WTC11 (cell line): ENCODE measurements at regions not wholly inside any gene's neighbourhood (a gene's known extent, or its start where the extent isn't known, plus 50 kb on each side); places are given as distances from the start of the nearest gene placed in this dataset.

ENCODE experiments used
- ATAC-seq: fragments of 200-7000 bp; cut with Tn5 transposase; 2 replicates; pipeline ENCODE4 v1.10.0; 2021; ENCODE audit warnings: mild to moderate bottlenecking, moderate library complexity
- CTCF ChIA-PET: fragments of 300-600 bp; sonication (Branson Sonifier 250); formaldehyde crosslinking; loops from one replicate; lab custom pipeline; 2021; ENCODE audit warnings: antibody characterized with exemption; lab: Charles Lee
- POLR2A ChIA-PET: fragments of 350-600 bp; sonication (Branson Sonifier 250); formaldehyde crosslinking; loops from one replicate; lab custom pipeline; 2021; ENCODE audit warnings: antibody characterized with exemption; lab: Charles Lee
- DNase-seq: peaks from one replicate; pipeline ENCODE4 v3.0.0; 2021; ENCODE audit warnings: low spot score
- H3K27ac Mint-ChIP-seq: 2 replicates; pipeline ENCODE4 v1.8.0; 2021; ENCODE audit warnings: mixed read lengths
- H3K27me3 Mint-ChIP-seq: 2 replicates; pipeline ENCODE4 v1.8.0; 2021; ENCODE audit warnings: low read depth, mild to moderate bottlenecking, moderate library complexity, mixed read lengths
- H3K36me3 Mint-ChIP-seq: 2 replicates; pipeline ENCODE4 v1.8.0; 2021; ENCODE audit warnings: mixed read lengths
- H3K4me1 Mint-ChIP-seq: 2 replicates; pipeline ENCODE4 v1.8.0; 2022; ENCODE audit warnings: mixed read lengths
- H3K4me3 Mint-ChIP-seq: 2 replicates; pipeline ENCODE4 v1.8.0; 2021; ENCODE audit warnings: mild to moderate bottlenecking, moderate library complexity, mixed read lengths
- H3K9me3 Mint-ChIP-seq: 2 replicates; pipeline ENCODE4 v1.8.0; 2021; ENCODE audit warnings: mixed read lengths
- AR ChIP-seq: fragments of 250-450 bp; sonication (Bioruptor Pico); IDR thresholded peaks from 2 replicates; pipeline ENCODE4 v1.9.0; 2021; ENCODE audit warnings: mild to moderate bottlenecking
- ERG ChIP-seq: fragments of 250-450 bp; sonication (Bioruptor Pico); IDR thresholded peaks from 2 replicates; pipeline ENCODE4 v1.8.0; 2021; ENCODE audit warnings: mild to moderate bottlenecking
- FOXK1 ChIP-seq: sonication (generic); formaldehyde crosslinking; IDR thresholded peaks from 2 replicates; pipeline ENCODE4 v1.8.0; 2022; ENCODE audit warnings: mild to moderate bottlenecking, moderate library complexity, missing genetic modification reagents
- FOXP1 ChIP-seq: sonication (generic); formaldehyde crosslinking; IDR thresholded peaks from 2 replicates; pipeline ENCODE4 v1.8.0; 2022; ENCODE audit warnings: missing genetic modification reagents, mild to moderate bottlenecking, moderate library complexity, borderline replicate concordance
- KAT7 ChIP-seq: sonication (generic); formaldehyde crosslinking; IDR thresholded peaks from 2 replicates; pipeline ENCODE4 v1.8.1; 2023; ENCODE audit warnings: missing genetic modification reagents, mild to moderate bottlenecking, borderline replicate concordance
- MAX ChIP-seq: sonication (generic); formaldehyde crosslinking; IDR thresholded peaks from 2 replicates; pipeline ENCODE4 v1.8.0; 2022; ENCODE audit warnings: mild to moderate bottlenecking, missing genetic modification reagents
- NFYB ChIP-seq: sonication (generic); formaldehyde crosslinking; conservative IDR thresholded peaks from 2 replicates; pipeline ENCODE4 v1.8.0; 2022; ENCODE audit warnings: low read depth, missing genetic modification reagents
- NR2C2 ChIP-seq: sonication (generic); formaldehyde crosslinking; IDR thresholded peaks from 2 replicates; pipeline ENCODE4 v1.8.0; 2022; ENCODE audit warnings: mild to moderate bottlenecking, missing genetic modification reagents
- RORB ChIP-seq: fragments of 250-450 bp; sonication (Bioruptor Pico); IDR thresholded peaks from 2 replicates; pipeline ENCODE4 v1.9.0; 2021; ENCODE audit warnings: mild to moderate bottlenecking
- TEAD1 ChIP-seq: sonication (generic); formaldehyde crosslinking; IDR thresholded peaks from 2 replicates; pipeline ENCODE4 v1.8.0; 2022; ENCODE audit warnings: mild to moderate bottlenecking, missing genetic modification reagents
- TP53 ChIP-seq: sonication (generic); formaldehyde crosslinking; IDR thresholded peaks from 2 replicates; pipeline ENCODE4 v1.8.1; 2023; ENCODE audit warnings: mild to moderate bottlenecking, missing genetic modification reagents
- ZNF232 ChIP-seq: sonication (generic); formaldehyde crosslinking; IDR thresholded peaks from 2 replicates; pipeline ENCODE4 v1.8.0; 2022; ENCODE audit warnings: mild to moderate bottlenecking, missing genetic modification reagents
- ZNF416 ChIP-seq: fragments of 250-450 bp; sonication (Bioruptor Pico); IDR thresholded peaks from 2 replicates; pipeline ENCODE4 v1.9.0; 2021; ENCODE audit warnings: mild to moderate bottlenecking, inconsistent platforms
- ZNF671 ChIP-seq: fragments of 250-450 bp; sonication (Bioruptor Pico); IDR thresholded peaks from 2 replicates; pipeline ENCODE4 v1.8.0; 2021; ENCODE audit warnings: mild to moderate bottlenecking
- TF ChIP-seq, protein P1 (sequence below): fragments of 250-450 bp; sonication (Bioruptor Pico); IDR thresholded peaks from 2 replicates; pipeline ENCODE4 v1.9.0; 2021; ENCODE audit warnings: moderate library complexity, mild to moderate bottlenecking, inconsistent platforms, borderline replicate concordance
- TF ChIP-seq, protein P2 (sequence below): sonication (generic); formaldehyde crosslinking; IDR thresholded peaks from 2 replicates; pipeline ENCODE4 v1.8.0; 2022; ENCODE audit warnings: mild to moderate bottlenecking, missing genetic modification reagents
- TF ChIP-seq, protein P3 (sequence below): fragments of 200-600 bp; IDR thresholded peaks from 2 replicates; pipeline ENCODE4 v1.8.0; 2022; ENCODE audit warnings: antibody characterized with exemption

DNA sequence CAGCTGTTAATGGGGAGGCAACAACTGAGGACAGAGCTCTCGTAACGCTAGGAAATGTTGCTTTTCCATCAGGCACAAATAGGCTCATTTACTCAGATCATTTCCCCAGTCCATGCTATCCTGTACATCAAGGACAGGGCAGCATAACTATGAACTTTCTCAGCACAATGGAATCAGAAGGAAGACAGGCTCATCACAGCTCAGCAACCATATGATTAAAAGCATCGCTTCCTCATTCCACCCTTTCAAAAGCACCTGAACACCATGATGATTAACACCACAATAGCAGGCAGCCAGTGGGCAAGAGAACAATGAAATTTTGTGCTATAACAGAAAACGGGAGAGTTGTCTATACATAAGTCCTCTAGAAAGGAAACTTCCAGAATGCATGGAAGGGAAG, 297.8 kb downstream of the ZNF674 start:
- Mint-ChIP-seq H3K9me3 (no peaks in the 10 kb centered on the region), H3K4me3 (no peak overlapping the region), H3K27ac (no peak overlapping the region), H3K4me1 (peaks cover 24% of the 10 kb centered on the region), H3K36me3 (no peaks in the 10 kb centered on the region), H3K27me3 (peaks cover 21% of the 10 kb centered on the region)
- no peak for DNase-seq
- ChIA-PET CTCF (no interaction called here), POLR2A (no interaction called here)
- TF ChIP-seq RORB (CRISPR knock-in tag) = no peak
- TF ChIP-seq, protein P1, sequence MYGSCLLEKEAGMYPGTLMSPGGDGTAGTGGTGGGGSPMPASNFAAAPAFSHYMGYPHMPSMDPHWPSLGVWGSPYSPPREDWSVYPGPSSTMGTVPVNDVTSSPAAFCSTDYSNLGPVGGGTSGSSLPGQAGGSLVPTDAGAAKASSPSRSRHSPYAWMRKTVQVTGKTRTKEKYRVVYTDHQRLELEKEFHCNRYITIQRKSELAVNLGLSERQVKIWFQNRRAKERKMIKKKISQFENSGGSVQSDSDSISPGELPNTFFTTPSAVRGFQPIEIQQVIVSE = no peak
- no peak for TF ChIP-seq AR (CRISPR knock-in tag)
- no peak for TF ChIP-seq KAT7 (CRISPR knock-in tag)
- TF ChIP-seq, protein P2, sequence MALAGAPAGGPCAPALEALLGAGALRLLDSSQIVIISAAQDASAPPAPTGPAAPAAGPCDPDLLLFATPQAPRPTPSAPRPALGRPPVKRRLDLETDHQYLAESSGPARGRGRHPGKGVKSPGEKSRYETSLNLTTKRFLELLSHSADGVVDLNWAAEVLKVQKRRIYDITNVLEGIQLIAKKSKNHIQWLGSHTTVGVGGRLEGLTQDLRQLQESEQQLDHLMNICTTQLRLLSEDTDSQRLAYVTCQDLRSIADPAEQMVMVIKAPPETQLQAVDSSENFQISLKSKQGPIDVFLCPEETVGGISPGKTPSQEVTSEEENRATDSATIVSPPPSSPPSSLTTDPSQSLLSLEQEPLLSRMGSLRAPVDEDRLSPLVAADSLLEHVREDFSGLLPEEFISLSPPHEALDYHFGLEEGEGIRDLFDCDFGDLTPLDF = no peak
- no peak for ATAC-seq

DNA sequence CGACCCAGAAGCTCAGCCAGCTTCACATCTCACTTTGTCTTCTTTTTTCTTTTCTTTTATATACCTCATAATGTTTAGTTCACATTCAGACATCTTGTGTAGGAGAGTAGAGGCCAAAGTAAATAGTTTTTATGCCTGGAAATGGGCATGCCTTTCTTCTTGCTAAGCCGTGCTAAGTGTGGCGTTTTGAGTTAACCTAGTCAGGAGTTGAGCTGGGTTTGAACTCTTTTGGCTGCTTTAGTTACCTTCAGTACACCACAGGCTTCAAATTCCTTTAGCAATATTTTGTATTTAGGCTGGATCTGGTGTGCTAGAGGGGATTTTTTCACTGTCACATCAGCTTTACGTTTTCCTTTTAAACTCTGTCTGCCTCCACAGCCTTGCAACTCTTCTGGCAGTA, 300.8 kb downstream of the ZNF674 start:
- Mint-ChIP-seq H3K4me3 (no peak overlapping the region), H3K27ac (no peak overlapping the region), H3K27me3 (peaks cover 6% of the 10 kb centered on the region; the same call in 1 of the 2 replicates), H3K4me1 (peaks cover 24% of the 10 kb centered on the region), H3K36me3 (no peaks in the 10 kb centered on the region), H3K9me3 (no peaks in the 10 kb centered on the region)
- CTCF ChIA-PET = no interaction called here
- ATAC-seq (no peak), DNase-seq (no peak)
- TF ChIP-seq KAT7 (CRISPR knock-in tag) (no peak), TP53 (CRISPR knock-in tag) (no peak), ZNF671 (no peak), MAX (no peak), NR2C2 (CRISPR knock-in tag) (no peak), NFYB (CRISPR knock-in tag) (no peak), ZNF232 (CRISPR knock-in tag) (no peak), TEAD1 (CRISPR knock-in tag) (no peak), ERG (CRISPR knock-in tag) (no peak), ZNF416 (CRISPR knock-in tag) (no peak), RORB (CRISPR knock-in tag) (no peak), FOXK1 (CRISPR knock-in tag) (no peak), FOXP1 (CRISPR knock-in tag) (no peak)
- TF ChIP-seq, protein P3, sequence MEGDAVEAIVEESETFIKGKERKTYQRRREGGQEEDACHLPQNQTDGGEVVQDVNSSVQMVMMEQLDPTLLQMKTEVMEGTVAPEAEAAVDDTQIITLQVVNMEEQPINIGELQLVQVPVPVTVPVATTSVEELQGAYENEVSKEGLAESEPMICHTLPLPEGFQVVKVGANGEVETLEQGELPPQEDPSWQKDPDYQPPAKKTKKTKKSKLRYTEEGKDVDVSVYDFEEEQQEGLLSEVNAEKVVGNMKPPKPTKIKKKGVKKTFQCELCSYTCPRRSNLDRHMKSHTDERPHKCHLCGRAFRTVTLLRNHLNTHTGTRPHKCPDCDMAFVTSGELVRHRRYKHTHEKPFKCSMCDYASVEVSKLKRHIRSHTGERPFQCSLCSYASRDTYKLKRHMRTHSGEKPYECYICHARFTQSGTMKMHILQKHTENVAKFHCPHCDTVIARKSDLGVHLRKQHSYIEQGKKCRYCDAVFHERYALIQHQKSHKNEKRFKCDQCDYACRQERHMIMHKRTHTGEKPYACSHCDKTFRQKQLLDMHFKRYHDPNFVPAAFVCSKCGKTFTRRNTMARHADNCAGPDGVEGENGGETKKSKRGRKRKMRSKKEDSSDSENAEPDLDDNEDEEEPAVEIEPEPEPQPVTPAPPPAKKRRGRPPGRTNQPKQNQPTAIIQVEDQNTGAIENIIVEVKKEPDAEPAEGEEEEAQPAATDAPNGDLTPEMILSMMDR = no peak
- POLR2A ChIA-PET = no interaction called here
